GM19025 (cell line): ENCODE measurements at regions not wholly inside any gene's neighbourhood (a gene's known extent, or its start where the extent isn't known, plus 50 kb on each side); places are given as distances from the start of the nearest gene placed in this dataset.
A peak's percentile ranks its signal among the peaks of the same experiment; 100 is the strongest.

Experiments used
- ATAC-seq: cut with Tn5 transposase; IDR thresholded peaks from one replicate; pipeline ENCODE4 v1.9.1; 2021; ENCODE audit warnings: mild to moderate bottlenecking, low read depth, moderate library complexity; ENCODE audit not compliant: unreplicated experiment

GRCh38 chr6:56865081-56865875 lies 89.6 kb upstream of the BEND6 start:
- ATAC-seq, result no peak

- ATAC-seq, result no peak
Measured at GRCh38 chr6:56864171-56864616, 90.7 kb upstream of the BEND6 start.

- ATAC-seq, result no peak
Measured at GRCh38 chr6:56863366-56863765, 91.5 kb upstream of the BEND6 start.

- ATAC-seq, result no peak
Measured at GRCh38 chr6:56862415-56863175, 92.3 kb upstream of the BEND6 start.

GRCh38 chr6:56860475-56860874 lies 94.4 kb upstream of the BEND6 start:
- no peak for ATAC-seq

- ATAC-seq, result no peak
Measured at GRCh38 chr6:56856036-56856580, 98.8 kb upstream of the BEND6 start.

- ATAC-seq, result no peak
Measured at GRCh38 chr6:56854086-56854485, 100.8 kb upstream of the BEND6 start.

- ATAC-seq, result no peak
Measured at GRCh38 chr6:56853541-56853940, 101.4 kb upstream of the BEND6 start.

- ATAC-seq, result no peak
Measured at GRCh38 chr6:56852260-56853010, 102.5 kb upstream of the BEND6 start.

GRCh38 chr6:56851541-56852259 lies 103.2 kb upstream of the BEND6 start:
- peak; percentile 90 for ATAC-seq

GRCh38 chr6:56851074-56851473 lies 103.8 kb upstream of the BEND6 start:
- ATAC-seq, result no peak

GRCh38 chr6:56850626-56851025 lies 104.3 kb upstream of the BEND6 start:
- ATAC-seq, result no peak

GRCh38 chr6:56849896-56850295 lies 105.0 kb upstream of the BEND6 start:
- ATAC-seq, result no peak

- no peak for ATAC-seq
Measured at GRCh38 chr6:56848105-56848504, 106.8 kb upstream of the BEND6 start.

GRCh38 chr6:56845032-56845431 lies 109.9 kb upstream of the BEND6 start:
- ATAC-seq, result no peak

GRCh38 chr6:56843476-56844349 lies 111.2 kb upstream of the BEND6 start:
- ATAC-seq, result peak; percentile 83

- ATAC-seq, result peak; percentile 13
Measured at GRCh38 chr6:56842686-56843475, 112.0 kb upstream of the BEND6 start.

- ATAC-seq, result no peak
Measured at GRCh38 chr6:56841751-56842150, 113.2 kb upstream of the BEND6 start.
